Pancreas (tissue), 10 donors: ENCODE measurements at regions not wholly inside any gene's neighbourhood (a gene's known extent, or its start where the extent isn't known, plus 50 kb on each side); places are given as distances from the start of the nearest gene placed in this dataset.
"Not testable (repeated sequence)": the region's sequence is repeated elsewhere in the genome, so short reads cannot be mapped to it uniquely, and the experiment has no call there.

ENCODE experiments used
- ATAC-seq, 4 donors: fragments of 200-7000 bp; cut with Tn5 transposase; one replicate each; pipeline versions ENCODE4 v1.8.0 to v1.9.1; 2020; ENCODE audit warnings: mild to moderate bottlenecking in 4 of 4, moderate library complexity in 4 of 4
- DNase-seq, 6 donors: peaks; one replicate each; pipeline ENCODE4 v3.0.0-alpha.2; 2020
- FAIRE-seq: peaks from 2 replicates; lab custom pipeline; 2012; peaks lifted over from hg19 to GRCh38; lab: Jason Lieb, UNC
- H3K27ac ChIP-seq, 4 donors: fragments of 200-600 bp; sonication (generic); 1 replicate in 3 of 4; 2 replicates in 1 of 4; pipeline versions ENCODE4 v1.5.0 to v1.8.0; 2020
- H3K27me3 ChIP-seq, 4 donors: fragments of 200-600 bp; one replicate each; pipeline ENCODE4 v1.8.0; 2021
- H3K36me3 ChIP-seq, 3 donors: fragments of 200-600 bp; sonication (generic) in 1 of 3; one replicate each; pipeline versions ENCODE4 v1.5.0 to v1.8.0; 2020 to 2021
- H3K4me1 ChIP-seq, 3 donors: fragments of 200-600 bp; one replicate each; pipeline ENCODE4 v1.8.0; 2021
- H3K4me3 ChIP-seq, 4 donors: fragments of 200-600 bp; sonication (generic) in 2 of 4; one replicate each; pipeline versions ENCODE4 v1.5.0 to v1.8.0; 2020 to 2021
- H3K9me3 ChIP-seq, 4 donors: fragments of 200-600 bp; one replicate each; pipeline ENCODE4 v1.8.0; 2021
- WGBS, 2 donors: extraction: QIAGEN DNeasy Blood & Tissue Kit; methylation state at CpG; one replicate each; pipeline ENCODE4 v1.1.7; 2013; 5-methylcytosine and 5-hydroxymethylcytosine counted together
- intact Hi-C, 3 donors: fragments of 100-400 bp; cut with DNase I; formaldehyde crosslinking; loops; one replicate each; pipeline versions ENCODE4 v1.11.1 to v1.14.2; 2022
- TF ChIP-seq, protein P1 (sequence below), 4 donors: fragments of 200-600 bp; sonication (generic) in 3 of 4; IDR thresholded peaks; one replicate each; pipeline versions ENCODE4 v1.5.0 to v1.8.0; 2021; ENCODE audit warnings: antibody characterized with exemption in 4 of 4
- donor health status: healthy with polysubstance abuse.
- donor health status: DM: no; HTN: no; CAD: no; lungs with moderate emphysema.
- donor health status: DM: no; HTN: no; CAD: no.
- donor health status: control.
- donor health status: control.
- donor health status: Bipolar disorder and iron deficiency.
- donor health status: DM: yes; HTN: yes; CAD: no.
- donor health status: DM: no; HTN: no; CAD: no.
- donor health status: DM: no; HTN: no; CAD: no.
- donor health status: DM: yes; HTN: yes; CAD: no.

DNA sequence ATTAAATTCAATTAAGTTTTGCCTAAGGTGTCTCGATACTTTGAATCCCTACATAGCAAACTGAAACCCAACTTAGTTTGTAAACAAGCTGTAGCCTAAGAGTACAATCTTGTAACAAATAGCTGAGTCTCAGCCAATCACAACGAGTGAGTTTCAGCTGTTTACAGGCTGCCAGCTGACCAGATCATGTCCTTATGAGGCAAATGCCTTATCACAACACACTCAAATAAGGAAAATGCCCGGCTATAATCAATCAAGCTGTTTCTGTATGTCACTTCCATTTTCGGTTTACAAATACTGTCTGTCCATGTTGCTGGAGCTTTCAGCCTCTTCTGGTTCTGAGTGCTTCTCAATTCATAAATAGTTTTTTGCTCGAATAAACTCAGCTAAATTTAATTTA lies 943.8 kb downstream of the SLC16A7 start:
- Histone ChIP-seq H3K27me3 (no peaks in the 10 kb centered on the region), H3K4me1 (no peaks in the 10 kb centered on the region), H3K36me3 (no peaks in the 10 kb centered on the region), H3K27ac (no peak overlapping the region), H3K9me3 (no peaks in the 10 kb centered on the region), H3K4me3 (no peak overlapping the region)
- 29 to 39% methylated on average over 5 of the region's 5 CpGs for WGBS, 2 donors
- ATAC-seq (no peak), DNase-seq (no peak), FAIRE-seq (no peak)
- intact Hi-C loops, result no loop called here
- TF ChIP-seq, protein P1, sequence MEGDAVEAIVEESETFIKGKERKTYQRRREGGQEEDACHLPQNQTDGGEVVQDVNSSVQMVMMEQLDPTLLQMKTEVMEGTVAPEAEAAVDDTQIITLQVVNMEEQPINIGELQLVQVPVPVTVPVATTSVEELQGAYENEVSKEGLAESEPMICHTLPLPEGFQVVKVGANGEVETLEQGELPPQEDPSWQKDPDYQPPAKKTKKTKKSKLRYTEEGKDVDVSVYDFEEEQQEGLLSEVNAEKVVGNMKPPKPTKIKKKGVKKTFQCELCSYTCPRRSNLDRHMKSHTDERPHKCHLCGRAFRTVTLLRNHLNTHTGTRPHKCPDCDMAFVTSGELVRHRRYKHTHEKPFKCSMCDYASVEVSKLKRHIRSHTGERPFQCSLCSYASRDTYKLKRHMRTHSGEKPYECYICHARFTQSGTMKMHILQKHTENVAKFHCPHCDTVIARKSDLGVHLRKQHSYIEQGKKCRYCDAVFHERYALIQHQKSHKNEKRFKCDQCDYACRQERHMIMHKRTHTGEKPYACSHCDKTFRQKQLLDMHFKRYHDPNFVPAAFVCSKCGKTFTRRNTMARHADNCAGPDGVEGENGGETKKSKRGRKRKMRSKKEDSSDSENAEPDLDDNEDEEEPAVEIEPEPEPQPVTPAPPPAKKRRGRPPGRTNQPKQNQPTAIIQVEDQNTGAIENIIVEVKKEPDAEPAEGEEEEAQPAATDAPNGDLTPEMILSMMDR (IDR thresholded peaks at IDR 0.05), result no peak

DNA sequence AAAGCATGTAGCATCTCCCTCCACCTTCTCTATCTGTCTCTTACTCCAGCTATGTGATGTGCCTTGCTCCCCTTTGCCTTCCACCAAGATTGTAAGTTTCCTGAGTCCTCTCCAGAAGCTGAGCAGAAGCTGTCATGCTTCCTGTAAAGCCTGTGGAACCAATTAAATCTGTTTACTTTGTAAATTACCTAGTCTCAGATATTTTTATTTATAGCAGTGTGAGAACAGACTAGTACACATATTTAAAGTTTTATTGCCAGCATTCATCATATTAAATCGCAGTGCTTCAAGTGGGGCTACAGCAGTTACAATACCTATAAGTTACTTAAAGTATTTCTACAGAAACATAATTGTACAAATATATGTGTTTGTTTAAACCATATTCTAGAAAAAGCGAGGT lies 973.1 kb downstream of the SLC16A7 start:
- WGBS, 2 donors, result 56 to 78% methylated on average over 2 of the region's 2 CpGs
- Histone ChIP-seq H3K36me3 (no peaks in the 10 kb centered on the region), H3K27me3 (no peaks in the 10 kb centered on the region), H3K9me3 (no peaks in the 10 kb centered on the region), H3K27ac (no peak overlapping the region), H3K4me1 (no peaks in the 10 kb centered on the region), H3K4me3 (no peak overlapping the region)
- TF ChIP-seq, protein P1 (IDR thresholded peaks at IDR 0.05), result no peak
- intact Hi-C loops, result no loop called here
- no peak for DNase-seq
- ATAC-seq, result no peak
- no peak for FAIRE-seq

DNA sequence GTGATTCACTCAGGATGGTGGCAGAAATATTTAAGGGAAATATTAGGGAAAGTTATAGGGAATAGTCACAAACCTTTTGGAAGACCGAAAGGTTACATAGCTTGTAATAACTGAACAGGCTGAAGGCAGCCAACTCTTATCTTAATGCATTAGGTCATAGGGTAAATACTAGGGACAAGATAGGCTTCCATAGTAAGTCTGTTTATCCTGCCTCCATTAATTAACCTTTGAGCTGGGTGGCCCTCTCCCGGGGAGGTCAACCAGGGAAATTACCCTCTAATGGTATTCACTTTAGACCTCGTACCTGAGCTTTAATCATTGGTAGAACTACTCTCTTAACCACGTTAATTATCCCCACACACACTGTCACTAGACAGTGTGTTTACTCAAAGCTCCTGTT lies 981.8 kb downstream of the SLC16A7 start:
- WGBS, 2 donors, result 13 to 19% methylated on average over 4 of the region's 4 CpGs
- no peaks in the 10 kb centered on the region for H3K36me3 ChIP-seq
- no peak for DNase-seq
- no peak overlapping the region for H3K27ac ChIP-seq
- TF ChIP-seq, protein P1 (IDR thresholded peaks at IDR 0.05), result no peak
- H3K4me1 ChIP-seq, result no peaks in the 10 kb centered on the region
- no peak for ATAC-seq
- H3K4me3 ChIP-seq, result no peak overlapping the region
- no peaks in the 10 kb centered on the region for H3K9me3 ChIP-seq
- intact Hi-C loops, result no loop called here
- FAIRE-seq, result no peak
- no peaks in the 10 kb centered on the region for H3K27me3 ChIP-seq

DNA sequence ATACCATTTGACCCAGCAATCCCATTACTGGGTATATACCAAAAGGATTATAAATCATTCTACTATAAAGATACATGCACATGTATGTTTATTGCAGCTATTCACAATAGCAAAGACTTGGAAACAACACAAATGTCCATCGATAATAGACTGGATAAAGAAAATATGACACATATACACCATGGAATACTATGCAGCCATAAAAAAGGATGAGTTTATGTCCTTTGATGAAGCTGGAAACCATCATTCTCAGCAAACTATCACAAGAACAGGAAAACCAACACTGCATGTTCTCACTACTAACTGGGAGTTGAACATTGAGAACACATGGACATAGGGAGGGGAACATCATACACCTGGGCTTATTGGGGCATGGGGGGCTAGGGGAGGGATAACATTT lies 991.8 kb downstream of the SLC16A7 start:
- ATAC-seq, H3K9me3 ChIP-seq, H3K4me1 ChIP-seq, H3K36me3 ChIP-seq, DNase-seq, H3K27ac ChIP-seq, intact Hi-C loops, H3K4me3 ChIP-seq, H3K27me3 ChIP-seq, FAIRE-seq: not testable (repeated sequence)
- 64 to 93% methylated on average over 1 of the region's 1 CpG for WGBS, 2 donors

DNA sequence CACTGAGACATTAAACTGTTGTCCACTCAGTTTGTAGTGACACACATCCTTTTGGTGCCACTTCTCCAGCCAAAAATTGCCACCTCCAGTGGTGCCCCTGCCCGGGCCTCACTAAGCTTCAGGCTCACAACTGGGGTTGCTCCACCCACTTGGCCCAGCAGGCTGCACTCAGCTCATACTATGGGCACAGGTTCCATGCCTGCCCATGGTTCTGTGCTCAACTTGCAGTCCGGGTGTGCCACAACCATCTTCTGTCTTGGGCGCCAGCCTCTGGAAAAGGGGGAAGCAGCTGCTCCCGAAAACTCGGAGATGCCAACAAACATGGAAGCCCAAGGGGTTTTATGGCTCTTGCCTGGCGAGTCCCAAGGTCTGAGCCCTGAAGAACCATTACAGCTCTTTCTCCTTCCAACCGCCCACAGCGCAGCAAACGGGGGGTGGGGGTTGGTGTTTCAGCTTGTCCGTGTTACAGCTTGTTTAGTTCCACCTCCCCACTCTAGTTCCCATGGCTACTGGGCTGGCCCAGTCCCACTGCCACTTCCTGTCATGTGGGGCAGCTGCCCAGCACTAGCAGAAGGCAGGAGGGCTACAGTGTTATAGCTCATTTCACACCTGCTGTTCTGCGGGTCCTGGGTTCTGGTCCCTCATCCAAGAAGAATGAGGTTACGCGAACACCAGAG lies 998.3 kb downstream of the SLC16A7 start:
- DNase-seq (peak in 1 of 6 donors; percentile 31), ATAC-seq (no peak), FAIRE-seq (no peak)
- Histone ChIP-seq H3K9me3 (no peaks in the 10 kb centered on the region), H3K27ac (no peak overlapping the region), H3K36me3 (no peaks in the 10 kb centered on the region), H3K27me3 (no peaks in the 10 kb centered on the region), H3K4me3 (no peak overlapping the region), H3K4me1 (no peaks in the 10 kb centered on the region)
- intact Hi-C loops, result no loop called here
- TF ChIP-seq, protein P1 (IDR thresholded peaks at IDR 0.05), result no peak
- WGBS, 2 donors, result 74 to 89% methylated on average over 13 of the region's 13 CpGs
